ENCODE measurements at regions not wholly inside any gene's neighbourhood (a gene's known extent, or its start where the extent isn't known, plus 50 kb on each side); places are given as distances from the start of the nearest gene placed in this dataset.

DNA sequence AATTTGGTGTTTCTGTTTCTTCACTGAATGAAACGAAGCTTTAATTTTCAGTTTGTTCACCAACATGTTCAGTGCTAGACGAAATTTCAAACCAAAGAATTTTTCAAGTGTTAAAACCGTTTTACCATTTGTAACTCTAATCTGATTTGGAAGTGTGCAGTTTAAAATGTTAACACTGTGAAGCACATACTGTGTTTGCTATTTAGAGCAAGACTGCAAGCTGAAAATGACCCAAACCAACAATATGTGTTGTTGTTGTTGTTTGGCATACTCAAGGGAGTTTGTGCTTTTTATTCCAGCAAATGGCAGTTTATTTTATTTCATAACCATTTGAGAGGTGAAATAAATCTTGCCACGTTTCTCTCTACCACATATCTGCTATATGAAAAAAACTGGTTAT, 128.4 kb upstream of the CDH7 start (continued):
- TF ChIP-seq, protein P1, sequence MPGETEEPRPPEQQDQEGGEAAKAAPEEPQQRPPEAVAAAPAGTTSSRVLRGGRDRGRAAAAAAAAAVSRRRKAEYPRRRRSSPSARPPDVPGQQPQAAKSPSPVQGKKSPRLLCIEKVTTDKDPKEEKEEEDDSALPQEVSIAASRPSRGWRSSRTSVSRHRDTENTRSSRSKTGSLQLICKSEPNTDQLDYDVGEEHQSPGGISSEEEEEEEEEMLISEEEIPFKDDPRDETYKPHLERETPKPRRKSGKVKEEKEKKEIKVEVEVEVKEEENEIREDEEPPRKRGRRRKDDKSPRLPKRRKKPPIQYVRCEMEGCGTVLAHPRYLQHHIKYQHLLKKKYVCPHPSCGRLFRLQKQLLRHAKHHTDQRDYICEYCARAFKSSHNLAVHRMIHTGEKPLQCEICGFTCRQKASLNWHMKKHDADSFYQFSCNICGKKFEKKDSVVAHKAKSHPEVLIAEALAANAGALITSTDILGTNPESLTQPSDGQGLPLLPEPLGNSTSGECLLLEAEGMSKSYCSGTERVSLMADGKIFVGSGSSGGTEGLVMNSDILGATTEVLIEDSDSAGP (CRISPR knock-in tag; IDR thresholded peaks at IDR 0.05) = no peak
- no peak for TF ChIP-seq CEBPB (tag; IDR thresholded peaks at IDR 0.05)
- no peak for TF ChIP-seq U2AF1 (optimal IDR thresholded peaks at IDR 0.05; ENCODE audit: low read depth, low read length)
- TF ChIP-seq NUFIP1 (IDR thresholded peaks at IDR 0.05; ENCODE audit: partially characterized antibody) = no peak
- TF ChIP-seq ELF2 (CRISPR knock-in tag; IDR thresholded peaks at IDR 0.05) = no peak
- no peak for TF ChIP-seq RBFOX2 (IDR thresholded peaks at IDR 0.05; ENCODE audit: low read depth, low read length)

DNA sequence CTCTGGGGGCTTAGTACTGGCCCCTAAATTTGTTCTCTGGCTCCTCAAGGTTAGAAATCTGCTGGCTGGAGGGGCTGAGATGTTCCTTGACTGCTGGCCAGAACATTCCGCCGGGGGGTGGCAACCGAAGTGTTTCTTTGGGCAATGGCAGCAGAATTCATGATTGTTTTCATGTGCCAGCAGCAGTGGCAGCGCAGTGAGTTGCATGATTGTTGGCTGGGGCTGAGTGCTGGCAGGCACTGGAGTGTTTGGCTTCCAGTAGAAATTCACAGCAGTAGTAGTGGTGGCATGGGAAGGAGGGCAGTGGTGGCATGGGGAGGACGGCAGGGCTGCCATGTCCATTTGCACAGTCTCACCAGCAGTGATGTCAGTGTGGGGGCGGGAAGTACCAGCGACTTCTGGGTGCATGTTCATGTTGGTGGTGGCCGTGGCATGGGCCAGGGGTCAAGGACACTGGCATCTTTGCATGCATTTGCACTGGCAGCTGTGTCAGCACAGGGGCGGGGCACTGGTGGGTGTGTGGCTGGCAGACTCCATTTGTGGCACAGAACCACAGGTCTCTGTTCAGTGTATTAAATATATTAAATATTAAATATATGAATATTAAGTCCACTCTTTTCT, 130.6 kb upstream of the CDH7 start:
- DNase-seq (ENCODE audit: extremely low read depth in 1 of 4, low spot score in 3 of 4) (no peak), ATAC-seq (no peak), FAIRE-seq (no peak)
- BruUV-seq (replicated peaks) = no TSS peak
- Histone ChIP-seq H3K4me2 (ENCODE audit: insufficient read depth, low read length) (no peak overlapping the region), H3K9me3 (replicated peaks; ENCODE audit: control insufficient read depth, insufficient read depth, low read depth, low read length) (no peaks in the 10 kb centered on the region), H3K9me1 (ENCODE audit: control insufficient read depth, insufficient read depth, low read length) (no peaks in the 10 kb centered on the region), H3K27me3 (ENCODE audit: control insufficient read depth in 2 of 2, insufficient read depth in 2 of 2, low read length in 2 of 2) (no peaks in the 10 kb centered on the region), H3K79me2 (ENCODE audit: control insufficient read depth, insufficient read depth, low read length) (no peaks in the 10 kb centered on the region), H3K27ac (ENCODE audit: extremely low read depth, low read depth, low read length) (no peak overlapping the region), H4K20me1 (replicated peaks; ENCODE audit: control insufficient read depth, insufficient read depth, low read length) (no peaks in the 10 kb centered on the region), H3K4me1 (replicated peaks in 1 of 2; ENCODE audit: control insufficient read depth in 2 of 2, insufficient read depth in 2 of 2, low read length in 2 of 2) (no peaks in the 10 kb centered on the region), H3K4me3 (no peak overlapping the region), H3K9ac (ENCODE audit: insufficient read depth in 1 of 2, low read depth in 2 of 2, low read length in 2 of 2) (no peak overlapping the region), H2AFZ (ENCODE audit: low read depth, low read length) (no peak overlapping the region), H3K36me3 (ENCODE audit: control insufficient read depth, insufficient read depth, low read length) (no peaks in the 10 kb centered on the region)
- WGBS (ENCODE audit: insufficient coverage, low coverage, missing lambda C conversion rate) = 5% methylated on average over 4 of the region's 9 CpGs
- CTCF ChIA-PET (ENCODE audit: low intra/inter-chr PET ratio) = no interaction called here
- POLR2A ChIA-PET = no interaction called here
- intact Hi-C loops (cut with micrococcal nuclease) (no loop called here), in situ Hi-C loops (cut with MboI) (no loop called here)
- no peak for TF ChIP-seq SMAD3 (CRISPR knock-in tag; conservative IDR thresholded peaks at IDR 0.05)
- no peak for TF ChIP-seq EHMT2 (IDR thresholded peaks at IDR 0.05)
- no peak for TF ChIP-seq POU5F1 (IDR thresholded peaks at IDR 0.05; ENCODE audit: borderline replicate concordance, low read depth, low read length, partially characterized antibody)
- TF ChIP-seq ZKSCAN3 (CRISPR knock-in tag; IDR thresholded peaks at IDR 0.05) = no peak
- TF ChIP-seq, protein P2, sequence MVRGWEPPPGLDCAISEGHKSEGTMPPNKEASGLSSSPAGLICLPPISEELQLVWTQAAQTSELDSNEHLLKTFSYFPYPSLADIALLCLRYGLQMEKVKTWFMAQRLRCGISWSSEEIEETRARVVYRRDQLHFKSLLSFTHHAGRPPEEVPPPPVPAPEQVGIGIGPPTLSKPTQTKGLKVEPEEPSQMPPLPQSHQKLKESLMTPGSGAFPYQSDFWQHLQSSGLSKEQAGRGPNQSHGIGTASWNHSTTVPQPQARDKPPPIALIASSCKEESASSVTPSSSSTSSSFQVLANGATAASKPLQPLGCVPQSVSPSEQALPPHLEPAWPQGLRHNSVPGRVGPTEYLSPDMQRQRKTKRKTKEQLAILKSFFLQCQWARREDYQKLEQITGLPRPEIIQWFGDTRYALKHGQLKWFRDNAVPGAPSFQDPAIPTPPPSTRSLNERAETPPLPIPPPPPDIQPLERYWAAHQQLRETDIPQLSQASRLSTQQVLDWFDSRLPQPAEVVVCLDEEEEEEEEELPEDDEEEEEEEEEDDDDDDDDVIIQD (CRISPR knock-in tag; IDR thresholded peaks at IDR 0.05) = no peak
- TF ChIP-seq, protein P3, sequence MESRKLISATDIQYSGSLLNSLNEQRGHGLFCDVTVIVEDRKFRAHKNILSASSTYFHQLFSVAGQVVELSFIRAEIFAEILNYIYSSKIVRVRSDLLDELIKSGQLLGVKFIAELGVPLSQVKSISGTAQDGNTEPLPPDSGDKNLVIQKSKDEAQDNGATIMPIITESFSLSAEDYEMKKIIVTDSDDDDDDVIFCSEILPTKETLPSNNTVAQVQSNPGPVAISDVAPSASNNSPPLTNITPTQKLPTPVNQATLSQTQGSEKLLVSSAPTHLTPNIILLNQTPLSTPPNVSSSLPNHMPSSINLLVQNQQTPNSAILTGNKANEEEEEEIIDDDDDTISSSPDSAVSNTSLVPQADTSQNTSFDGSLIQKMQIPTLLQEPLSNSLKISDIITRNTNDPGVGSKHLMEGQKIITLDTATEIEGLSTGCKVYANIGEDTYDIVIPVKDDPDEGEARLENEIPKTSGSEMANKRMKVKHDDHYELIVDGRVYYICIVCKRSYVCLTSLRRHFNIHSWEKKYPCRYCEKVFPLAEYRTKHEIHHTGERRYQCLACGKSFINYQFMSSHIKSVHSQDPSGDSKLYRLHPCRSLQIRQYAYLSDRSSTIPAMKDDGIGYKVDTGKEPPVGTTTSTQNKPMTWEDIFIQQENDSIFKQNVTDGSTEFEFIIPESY (CRISPR knock-in tag; IDR thresholded peaks at IDR 0.05) = no peak
- TF ChIP-seq, protein P4, sequence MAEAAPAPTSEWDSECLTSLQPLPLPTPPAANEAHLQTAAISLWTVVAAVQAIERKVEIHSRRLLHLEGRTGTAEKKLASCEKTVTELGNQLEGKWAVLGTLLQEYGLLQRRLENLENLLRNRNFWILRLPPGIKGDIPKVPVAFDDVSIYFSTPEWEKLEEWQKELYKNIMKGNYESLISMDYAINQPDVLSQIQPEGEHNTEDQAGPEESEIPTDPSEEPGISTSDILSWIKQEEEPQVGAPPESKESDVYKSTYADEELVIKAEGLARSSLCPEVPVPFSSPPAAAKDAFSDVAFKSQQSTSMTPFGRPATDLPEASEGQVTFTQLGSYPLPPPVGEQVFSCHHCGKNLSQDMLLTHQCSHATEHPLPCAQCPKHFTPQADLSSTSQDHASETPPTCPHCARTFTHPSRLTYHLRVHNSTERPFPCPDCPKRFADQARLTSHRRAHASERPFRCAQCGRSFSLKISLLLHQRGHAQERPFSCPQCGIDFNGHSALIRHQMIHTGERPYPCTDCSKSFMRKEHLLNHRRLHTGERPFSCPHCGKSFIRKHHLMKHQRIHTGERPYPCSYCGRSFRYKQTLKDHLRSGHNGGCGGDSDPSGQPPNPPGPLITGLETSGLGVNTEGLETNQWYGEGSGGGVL (CRISPR knock-in tag; IDR thresholded peaks at IDR 0.05) = no peak
- TF ChIP-seq GABPB1 (CRISPR knock-in tag; IDR thresholded peaks at IDR 0.05) = no peak
- no peak for TF ChIP-seq KLF13 (tag; IDR thresholded peaks at IDR 0.05; ENCODE audit: borderline replicate concordance, low read depth)

All from K562 (cell line).